NCI-H460 (cell line): ENCODE measurements at regions not wholly inside any gene's neighbourhood (a gene's known extent, or its start where the extent isn't known, plus 50 kb on each side); places are given as distances from the start of the nearest gene placed in this dataset.

Experiments used
- DNase-seq: peaks from one replicate; pipeline ENCODE4 v3.0.0-alpha.2; 2016; ENCODE audit warnings: low read depth; ENCODE audit errors: extremely low read depth

DNA sequence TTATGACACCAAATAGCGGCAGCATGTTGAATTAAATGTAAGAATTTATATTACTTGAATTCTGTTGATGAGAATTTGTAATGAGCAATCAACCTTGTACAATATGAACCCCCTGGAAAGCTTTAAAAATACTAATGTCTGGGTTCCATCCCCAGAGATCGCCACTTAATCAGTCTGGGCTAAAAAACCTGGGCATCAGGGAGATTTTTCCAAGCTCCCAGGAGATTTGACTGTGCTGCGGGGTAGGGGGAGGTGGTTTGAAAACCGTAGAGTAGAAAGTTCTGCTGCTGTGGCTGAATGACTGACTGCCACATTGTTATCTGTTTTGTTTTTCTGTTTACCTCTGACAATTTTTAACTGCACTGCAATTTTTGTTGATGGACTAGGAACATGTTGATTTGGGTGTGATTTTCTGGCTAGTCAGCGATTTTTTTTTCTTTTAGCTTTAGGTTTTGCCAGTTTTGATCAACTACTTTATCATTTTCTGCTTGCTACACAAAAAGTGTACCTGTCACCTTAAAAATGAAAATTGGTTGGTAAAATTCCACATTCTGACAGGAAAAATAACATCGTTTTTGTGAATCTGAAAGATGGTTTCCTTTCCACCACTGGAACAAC is 79.3 kb downstream of the PCTP start:
- no peak for DNase-seq

DNA sequence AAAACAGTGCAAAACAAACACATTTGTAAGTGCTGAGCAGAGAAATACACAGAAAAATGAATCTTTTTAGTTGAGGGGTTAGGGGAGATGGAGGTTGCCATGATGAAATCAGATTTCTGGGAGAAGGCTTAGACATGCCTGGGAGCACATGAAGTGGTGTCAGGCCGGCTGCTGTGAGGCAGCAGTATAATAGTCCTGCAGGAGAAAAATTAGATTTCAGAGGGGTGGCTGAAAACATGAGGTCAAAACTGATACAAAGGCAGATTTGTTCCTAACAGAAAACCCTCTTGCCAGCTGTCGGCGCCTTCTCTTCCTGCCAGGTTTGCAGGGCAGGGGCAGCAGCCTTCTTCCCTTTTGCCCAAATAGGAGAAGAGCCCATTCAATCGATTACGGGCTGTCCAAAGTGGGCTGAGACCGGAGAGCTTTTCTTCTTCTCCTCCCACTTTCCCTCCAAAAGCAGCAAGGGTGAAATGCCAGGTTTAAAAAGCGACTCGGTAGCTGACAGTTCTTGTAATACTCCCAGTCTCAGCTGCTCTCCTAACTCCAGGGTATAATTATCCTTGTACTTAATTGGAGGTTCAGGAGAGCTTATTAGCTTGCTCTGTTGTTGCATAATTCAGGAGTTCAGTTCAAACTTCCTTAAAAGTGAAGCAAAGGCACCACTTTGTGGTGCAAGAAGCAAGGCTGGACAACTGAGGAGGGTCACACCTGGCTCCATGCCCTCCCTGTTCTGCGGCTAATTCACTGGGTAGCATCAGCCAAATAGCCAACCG is 80.0 kb downstream of the PCTP start:
- DNase-seq, result no peak

DNA sequence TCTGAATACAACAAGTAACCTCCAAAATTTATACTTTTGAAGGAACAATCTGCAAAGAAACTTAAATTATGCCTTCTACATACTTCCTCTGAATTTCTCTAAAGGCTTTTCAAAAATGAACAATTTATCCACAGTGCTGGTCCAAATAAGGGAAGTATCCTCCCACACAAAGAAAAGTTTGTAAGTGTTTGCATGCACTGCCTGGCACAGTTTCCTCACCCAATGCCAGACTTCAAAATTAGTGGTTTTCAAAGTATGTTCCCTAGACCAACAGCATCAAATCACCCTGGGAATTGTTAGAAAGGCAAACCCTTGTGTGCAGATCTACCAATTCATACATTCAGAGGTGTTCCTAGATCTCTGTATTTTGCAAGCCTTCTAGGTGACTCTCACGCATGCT is 82.5 kb downstream of the PCTP start:
- DNase-seq, result no peak

DNA sequence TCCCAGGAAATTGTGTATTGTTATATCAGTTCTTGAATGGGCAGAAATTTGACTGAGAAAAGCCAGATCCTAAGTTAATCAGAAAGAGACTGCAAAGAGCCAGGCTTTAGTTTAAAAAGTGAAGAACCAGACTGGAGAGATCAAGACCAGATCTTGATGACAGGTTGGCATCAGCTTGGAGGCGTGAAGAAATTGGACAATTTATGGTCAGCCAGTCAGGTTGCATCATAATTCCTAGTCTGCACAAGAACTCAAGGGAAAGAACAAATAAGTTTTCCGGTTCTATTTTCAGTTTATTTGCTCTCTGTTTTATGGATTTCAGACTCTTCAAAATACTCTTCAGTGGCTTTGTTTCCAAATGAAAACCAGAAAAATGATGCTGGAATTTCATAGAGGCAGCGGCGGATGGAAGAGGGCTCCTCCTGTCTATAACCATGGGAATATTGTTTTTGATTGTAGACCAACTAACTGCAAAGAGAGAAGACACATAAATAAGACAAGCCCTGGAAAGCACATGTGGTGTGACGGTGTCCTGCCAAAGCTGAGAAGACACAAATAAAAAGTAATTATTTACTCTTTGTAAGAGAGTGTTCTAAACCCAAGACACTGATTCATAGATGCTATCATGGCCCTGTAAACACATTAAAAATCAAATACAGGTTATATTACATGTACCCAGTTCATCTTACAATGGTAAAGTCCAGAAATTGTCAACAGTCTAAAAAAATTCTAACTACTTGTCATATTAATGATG is 91.7 kb downstream of the PCTP start:
- no peak for DNase-seq

DNA sequence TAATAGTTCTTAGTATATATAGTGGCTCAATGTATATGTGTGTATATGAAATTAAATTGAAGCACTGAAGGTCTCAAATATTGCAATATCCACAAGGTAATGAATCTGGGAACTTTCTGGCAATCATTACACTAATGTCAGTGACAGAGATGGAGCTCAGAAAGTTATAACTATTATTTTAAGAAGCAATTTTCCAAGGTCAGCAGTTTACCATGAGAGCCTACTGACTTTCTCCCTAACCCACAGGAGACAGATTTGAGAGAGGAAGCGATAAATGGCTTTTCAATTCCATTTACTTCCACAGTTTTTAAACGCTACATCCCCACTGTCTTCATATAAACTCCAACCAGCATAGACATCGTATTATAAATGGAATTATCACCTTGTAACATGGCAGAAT is 92.9 kb downstream of the PCTP start:
- DNase-seq, result no peak

DNA sequence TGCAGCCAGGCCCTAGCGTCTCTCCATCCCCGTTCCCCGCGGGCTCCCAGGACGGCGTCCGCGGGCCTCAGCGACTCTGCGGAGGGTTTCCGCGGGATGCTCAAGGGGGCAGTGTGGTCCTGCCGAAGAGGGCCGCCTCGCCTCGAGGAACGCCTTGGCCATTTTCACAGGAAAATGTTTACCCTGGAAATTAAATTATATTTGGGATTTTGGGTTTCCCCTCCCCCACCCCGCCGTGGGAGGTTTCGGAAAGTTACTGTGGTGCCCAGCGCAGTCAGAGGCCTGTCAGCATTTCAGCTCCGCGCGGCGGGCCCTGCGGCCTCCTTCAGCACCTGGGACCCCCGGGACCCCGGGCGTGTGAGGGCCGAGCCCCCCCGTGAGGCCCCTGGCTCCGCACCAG is 94.5 kb downstream of the PCTP start:
- DNase-seq, result no peak

DNA sequence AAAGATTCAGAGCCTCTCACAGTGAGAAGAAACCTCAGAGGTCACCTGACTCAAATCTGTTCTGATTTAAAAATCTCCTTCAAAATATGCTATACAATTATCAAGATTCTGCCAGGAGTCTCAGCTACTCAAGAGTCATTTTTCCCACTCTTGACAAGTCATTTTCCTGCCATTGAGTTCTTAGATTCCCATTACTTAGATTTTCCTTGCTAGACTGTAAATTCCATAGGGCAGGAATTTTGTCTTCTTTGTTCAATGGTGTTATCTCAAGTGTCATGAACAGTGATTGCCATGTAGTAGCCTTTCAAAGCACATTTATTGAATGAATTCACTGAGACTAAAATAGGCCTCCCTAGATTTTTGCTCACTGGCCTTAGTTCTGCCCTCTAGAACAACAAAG is 95.9 kb downstream of the PCTP start:
- DNase-seq, result no peak

DNA sequence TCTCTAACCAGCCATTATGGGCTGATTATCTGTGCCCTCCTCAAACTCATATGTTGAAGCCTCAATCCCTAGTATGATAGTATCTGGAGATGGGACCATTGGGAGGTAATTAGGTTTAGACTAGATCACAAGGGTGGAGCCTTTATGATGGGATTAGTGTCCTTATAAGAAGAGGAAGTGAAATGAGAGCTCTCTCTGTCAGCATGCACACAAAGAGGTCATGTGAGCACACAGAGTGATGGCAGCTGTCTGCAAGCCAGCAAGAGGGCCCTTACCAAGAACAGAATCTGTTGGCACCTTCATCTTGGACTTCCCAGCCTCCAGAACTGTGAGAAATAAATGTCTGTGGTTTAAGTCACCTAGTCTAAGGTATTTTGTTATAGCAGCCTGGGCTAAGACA is 101.9 kb downstream of the PCTP start:
- DNase-seq, result peak; percentile 1

DNA sequence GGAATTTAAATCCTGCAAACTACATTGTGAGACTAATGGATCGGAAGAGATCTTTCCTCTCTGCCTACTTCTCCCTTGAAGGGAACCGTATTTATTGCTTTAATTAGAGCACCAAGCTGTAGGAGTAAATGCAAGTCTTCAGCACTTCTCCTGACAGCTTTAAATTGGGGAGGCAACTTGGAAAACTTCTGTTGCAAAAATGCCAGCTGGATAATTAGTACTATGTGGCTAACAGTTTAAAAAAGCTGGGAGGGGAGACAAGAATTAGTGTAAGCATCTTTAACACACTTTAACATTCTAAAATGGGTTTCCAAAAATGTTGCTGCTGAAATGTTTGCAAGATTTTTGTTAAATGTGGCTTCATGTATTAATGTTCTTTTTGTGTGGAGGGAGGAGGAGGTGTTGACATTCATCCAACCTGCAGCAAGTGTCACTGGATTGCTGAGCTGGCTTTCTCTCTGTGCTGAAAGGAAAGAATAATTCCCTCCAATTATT is 108.5 kb downstream of the PCTP start:
- DNase-seq, result no peak

DNA sequence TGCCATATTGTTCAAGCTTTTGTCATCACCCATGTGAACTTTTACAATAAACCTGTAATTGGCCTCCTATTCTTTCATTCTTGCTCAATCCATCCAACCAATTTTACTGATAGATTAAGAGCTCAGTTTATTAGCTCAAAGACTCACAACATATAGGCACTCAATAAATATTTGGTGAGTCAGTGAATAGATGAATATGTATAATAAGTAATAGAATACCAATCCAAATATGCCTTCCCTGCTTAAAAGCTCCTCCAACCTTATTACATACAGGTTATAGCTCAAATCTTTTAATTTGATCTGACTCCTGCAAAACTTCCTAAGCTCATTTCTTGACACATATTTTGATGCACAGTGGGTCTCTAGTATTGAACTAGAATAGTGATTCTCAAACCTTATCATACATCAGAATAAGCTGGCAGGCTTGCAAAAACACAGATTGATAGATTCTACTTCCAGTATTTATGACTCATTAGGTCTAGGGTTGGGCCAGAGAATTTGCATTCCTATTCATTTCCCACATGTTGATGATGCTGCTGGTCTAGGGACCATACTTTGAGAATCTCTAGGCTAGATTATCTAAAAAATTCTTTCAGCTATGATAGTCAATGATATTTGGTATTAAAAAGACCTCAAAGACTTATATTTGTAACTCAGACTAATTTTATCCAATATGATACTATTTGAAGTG is 114.4 kb downstream of the PCTP start:
- DNase-seq, result no peak

DNA sequence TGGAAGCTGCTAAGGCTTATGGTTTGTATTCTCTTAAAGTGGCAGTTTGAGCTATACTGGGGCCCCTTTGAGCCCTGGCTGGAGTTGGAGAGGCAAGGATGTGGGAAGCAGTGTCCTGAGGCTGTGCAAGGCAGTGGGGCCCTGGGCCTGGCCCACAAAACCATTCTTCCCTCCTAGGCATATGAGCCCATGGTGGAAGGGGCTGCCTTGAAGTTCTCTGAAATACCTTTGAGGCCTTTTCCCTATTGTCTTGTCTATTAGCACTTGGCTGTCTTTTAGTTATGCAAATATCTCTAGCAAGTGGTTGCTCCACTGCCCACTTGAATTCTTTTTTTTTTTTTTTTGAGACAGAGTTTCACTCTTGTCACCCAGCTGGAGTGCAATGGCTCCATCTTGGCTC is 119.2 kb downstream of the PCTP start:
- DNase-seq, result no peak

DNA sequence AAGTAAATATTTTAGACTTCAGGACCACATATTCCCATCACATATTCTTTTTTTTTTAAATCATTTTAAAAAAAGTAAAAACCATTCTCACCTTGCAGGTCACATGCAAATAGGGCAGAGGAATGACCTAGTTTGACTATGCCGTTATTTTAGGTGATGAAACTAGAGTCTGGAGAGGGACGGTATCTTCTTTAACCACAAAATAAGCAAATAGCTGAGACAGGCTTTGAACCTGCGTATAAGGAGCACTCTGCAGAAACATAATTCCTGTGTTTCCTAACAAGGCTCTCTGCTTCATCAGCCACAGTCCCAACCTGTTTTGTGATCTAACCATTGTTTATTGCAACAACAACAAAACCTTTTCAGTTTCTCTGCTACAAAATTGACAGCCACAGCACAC is 121.5 kb downstream of the PCTP start:
- DNase-seq, result no peak

DNA sequence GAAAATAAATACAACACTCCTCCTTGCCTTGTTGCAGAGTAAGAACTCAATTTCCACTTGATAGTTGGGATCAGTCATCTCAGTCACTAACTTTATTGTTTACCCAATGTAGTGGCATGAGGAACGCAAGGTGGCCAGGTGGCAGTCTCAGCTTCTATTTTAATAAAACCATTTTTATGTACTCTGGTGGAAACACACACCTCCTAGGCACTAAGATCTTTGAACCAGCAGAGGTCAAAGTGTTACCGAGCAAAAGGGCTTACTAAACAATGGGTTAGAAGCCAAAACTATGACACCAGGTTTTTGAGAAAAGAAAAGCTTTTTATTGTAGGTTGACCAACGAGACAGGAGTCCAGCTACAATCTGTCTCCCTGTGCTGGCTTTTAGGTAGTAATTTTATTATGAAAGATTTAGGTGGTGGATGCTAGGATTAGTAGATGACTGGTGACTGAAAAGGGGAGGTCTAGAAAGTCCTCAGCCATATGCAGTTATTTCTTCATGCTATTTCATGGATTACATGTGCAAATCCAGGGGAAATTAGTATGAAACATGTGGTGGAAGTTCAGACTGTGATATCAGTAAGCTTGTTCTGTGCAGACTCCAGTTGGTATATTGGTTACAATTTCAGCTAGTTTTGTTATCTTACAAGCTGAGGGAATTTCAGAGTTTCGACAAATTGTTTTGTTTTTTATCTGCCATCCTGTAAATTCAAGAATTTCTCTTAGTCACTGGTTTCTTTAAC is 122.3 kb downstream of the PCTP start:
- no peak for DNase-seq

DNA sequence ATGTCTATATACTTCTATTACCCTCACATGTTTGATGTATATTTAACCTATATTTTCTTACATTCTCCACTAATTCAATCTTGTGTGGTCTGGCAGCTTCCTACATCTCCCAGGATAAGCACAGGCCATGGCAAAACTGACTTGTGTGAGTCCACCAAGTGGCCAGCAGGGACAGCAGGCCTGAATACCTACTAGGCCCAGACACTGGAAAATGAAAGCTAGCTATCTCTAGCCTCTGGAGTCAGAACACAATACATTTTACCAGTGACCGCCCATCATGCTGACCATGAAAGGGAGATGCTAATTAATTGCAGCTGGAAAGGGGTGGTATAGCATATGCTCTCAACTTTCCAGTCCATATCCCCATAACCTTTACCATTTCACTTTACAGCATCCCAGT is 132.3 kb downstream of the PCTP start:
- no peak for DNase-seq

DNA sequence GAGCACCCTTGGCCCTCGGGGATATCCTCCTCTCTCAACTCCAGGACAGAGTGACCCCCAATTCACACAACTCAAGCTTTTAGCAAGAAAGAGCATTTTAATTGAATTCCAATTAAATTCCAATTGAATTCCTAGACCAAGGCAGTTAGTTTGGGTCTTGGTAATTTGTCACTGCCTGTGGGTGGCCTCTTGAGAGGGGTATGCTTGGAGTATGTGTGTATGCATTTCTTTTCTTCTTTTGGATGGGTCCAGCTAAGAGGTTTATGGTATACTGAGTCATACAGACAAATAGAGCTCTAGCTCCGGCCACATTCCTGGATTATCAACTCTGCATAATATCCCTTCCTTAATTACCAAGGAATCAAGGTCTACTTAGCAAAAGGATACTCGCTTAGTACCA is 136.7 kb downstream of the PCTP start:
- no peak for DNase-seq

DNA sequence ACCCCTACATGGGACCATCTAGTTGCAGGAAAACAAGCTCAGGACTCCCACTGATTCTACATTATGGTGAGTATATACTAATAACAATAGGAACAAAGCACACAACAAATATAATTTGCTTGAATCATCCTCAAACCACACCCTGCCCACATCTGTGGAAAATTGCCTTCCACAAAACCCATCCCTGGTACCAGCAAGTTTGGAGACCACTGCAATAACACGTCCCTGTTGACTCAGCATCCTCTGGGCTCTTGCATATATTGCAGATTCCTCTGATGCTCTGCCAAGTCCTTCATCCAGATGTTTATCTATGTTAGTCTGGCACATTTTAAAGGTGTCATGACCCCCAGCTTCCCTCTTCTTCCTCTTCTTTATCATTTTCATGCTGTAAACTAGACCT is 138.4 kb downstream of the PCTP start:
- DNase-seq, result no peak

DNA sequence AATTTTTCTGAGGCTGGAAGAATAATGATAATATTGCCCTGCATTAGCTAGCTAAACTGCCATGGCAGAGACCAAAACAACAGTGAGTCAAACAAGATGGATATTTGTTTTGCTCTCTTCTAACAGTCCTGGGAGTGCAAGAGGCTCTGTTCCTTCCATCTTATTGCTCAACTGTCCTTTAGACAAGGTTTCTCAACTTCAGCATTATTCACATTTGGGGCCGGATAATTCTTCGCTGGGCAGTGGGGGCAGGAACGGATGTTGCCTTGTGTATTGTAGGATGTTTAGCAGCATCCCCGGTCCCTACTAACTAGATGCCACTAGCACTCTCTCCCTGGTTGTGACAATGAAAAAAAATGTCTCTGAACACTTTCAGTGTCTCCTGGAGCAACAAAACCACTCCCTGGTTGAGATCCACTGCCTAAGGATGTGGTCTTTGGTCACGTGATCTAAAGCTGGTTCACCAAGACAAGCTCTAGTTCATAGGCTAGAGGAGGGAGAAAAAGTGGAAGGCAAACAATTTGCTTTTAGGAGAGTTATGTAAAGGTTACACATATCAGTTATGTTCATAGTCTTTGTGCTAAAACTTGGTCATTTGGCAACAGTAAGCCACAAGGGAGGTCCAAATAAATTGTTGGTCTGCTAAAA is 144.4 kb downstream of the PCTP start:
- no peak for DNase-seq

DNA sequence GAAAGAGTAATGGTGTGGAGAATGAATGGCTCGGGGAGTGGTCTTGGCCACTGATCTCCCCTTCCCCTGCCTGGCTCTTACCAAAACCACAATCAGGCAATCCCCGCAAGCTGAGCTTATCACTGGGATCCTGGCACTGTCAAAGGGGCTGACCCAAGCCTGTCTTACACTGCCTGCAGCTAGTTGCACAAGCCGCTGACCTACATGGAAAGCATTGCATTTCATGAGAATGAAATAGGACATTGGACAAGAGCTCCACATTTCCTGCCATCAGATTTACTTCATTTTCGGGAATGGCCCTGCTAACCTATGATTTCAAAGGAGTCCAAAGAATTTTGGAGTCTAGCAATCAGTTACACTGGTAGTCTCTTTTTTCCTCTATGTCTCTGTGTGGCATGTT is 146.4 kb downstream of the PCTP start:
- no peak for DNase-seq

DNA sequence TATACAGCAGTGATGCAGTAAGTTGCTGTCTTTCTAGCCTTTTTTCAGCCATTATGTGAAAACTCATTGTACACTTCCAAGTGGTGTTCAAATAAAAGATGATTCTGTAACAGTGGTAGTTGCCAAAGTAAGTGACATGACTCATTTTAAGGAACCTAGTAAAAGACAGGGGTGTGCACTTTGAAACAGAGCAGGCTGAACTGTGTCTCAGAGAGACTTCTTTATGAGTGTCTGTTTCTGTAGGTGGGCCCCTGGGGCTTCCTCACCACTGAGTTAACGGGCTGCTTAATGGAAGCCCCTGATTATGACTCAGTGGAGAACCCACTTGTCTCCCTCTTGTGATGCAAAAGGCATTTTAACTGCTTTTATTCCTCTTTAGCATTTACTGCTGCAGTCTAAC is 147.3 kb downstream of the PCTP start:
- DNase-seq, result no peak

DNA sequence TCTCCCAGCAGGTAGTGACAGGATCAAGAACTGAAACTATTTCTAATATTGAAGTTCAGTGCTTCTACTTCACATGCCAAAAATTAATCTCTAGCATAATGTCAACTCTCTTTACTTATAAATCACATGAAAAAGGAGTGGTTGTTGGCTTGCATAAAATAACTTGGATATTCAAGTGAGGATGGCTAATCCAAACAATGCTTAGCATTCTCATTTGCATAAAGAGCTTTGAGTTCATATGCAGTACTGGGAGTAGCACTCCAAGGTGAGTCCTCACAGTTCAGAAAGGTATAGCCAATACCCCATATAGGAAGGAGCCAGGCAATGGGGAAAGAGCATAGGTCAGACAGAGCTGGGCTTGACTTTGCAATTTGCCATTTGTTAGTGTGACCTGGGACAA is 149.3 kb downstream of the PCTP start:
- no peak for DNase-seq
